A673 (cell line): ENCODE measurements at regions not wholly inside any gene's neighbourhood (a gene's known extent, or its start where the extent isn't known, plus 50 kb on each side); places are given as distances from the start of the nearest gene placed in this dataset.
A peak's percentile ranks its signal among the peaks of the same experiment; 100 is the strongest.

ENCODE experiments used
- BruUV-seq: library from RNA; stranded (reverse); fragments of 400-500 nt; replicated peaks from 2 replicates; lab custom pipeline; 2021; lab: Mats Ljungman, UMichigan
- CTCF ChIA-PET: fragments of 300-600 bp; sonication (Branson Sonifier 250); formaldehyde crosslinking; loops from one replicate; lab custom pipeline; 2022; ENCODE audit warnings: antibody characterized with exemption; lab: Charles Lee
- POLR2A ChIA-PET: fragments of 300-600 bp; sonication (Branson Sonifier 250); formaldehyde crosslinking; loops from one replicate; lab custom pipeline; 2022; ENCODE audit warnings: antibody characterized with exemption; ENCODE audit not compliant: low non-redundant PET; lab: Charles Lee
- DNase-seq: peaks from one replicate; pipeline ENCODE4 v3.0.0-alpha.2; 2015; ENCODE audit warnings: low spot score
- H3K27ac ChIP-seq: fragments of 200-600 bp; sonication (generic); 2 replicates; pipeline ENCODE4 v1.5.1; 2016; ENCODE audit warnings: mixed run types, low read depth, mild to moderate bottlenecking, mixed read lengths, antibody characterized with exemption, low read length; ENCODE audit not compliant: poor library complexity, severe bottlenecking
- H3K27me3 ChIP-seq: fragments of 200-600 bp; sonication (generic); replicated peaks from 2 replicates; pipeline ENCODE4 v1.6.1; 2017; ENCODE audit warnings: mixed run types, low read depth, mild to moderate bottlenecking, mixed read lengths, antibody characterized with exemption, low read length; ENCODE audit not compliant: insufficient read depth, poor library complexity
- H3K36me3 ChIP-seq: fragments of 200-600 bp; sonication (generic); 2 replicates; pipeline ENCODE4 v1.6.1; 2016; ENCODE audit warnings: mixed run types, mild to moderate bottlenecking, mixed read lengths, antibody characterized with exemption, low read length; ENCODE audit not compliant: insufficient read depth, poor library complexity, severe bottlenecking
- H3K4me1 ChIP-seq: fragments of 200-600 bp; sonication (generic); 2 replicates; pipeline ENCODE4 v1.6.1; 2017; ENCODE audit warnings: mixed run types, mild to moderate bottlenecking, mixed read lengths, antibody characterized with exemption, low read length; ENCODE audit not compliant: insufficient read depth, poor library complexity, severe bottlenecking
- H3K4me3 ChIP-seq: fragments of 200-600 bp; sonication (generic); 2 replicates; pipeline ENCODE4 v1.5.1; 2016; ENCODE audit warnings: low read depth, mixed run types, mild to moderate bottlenecking, mixed read lengths, low read length; ENCODE audit not compliant: poor library complexity, severe bottlenecking
- H3K9me3 ChIP-seq: fragments of 200-600 bp; sonication (generic); 2 replicates; pipeline ENCODE4 v1.6.1; 2016; ENCODE audit warnings: mixed run types, low read depth, mild to moderate bottlenecking, mixed read lengths, antibody characterized with exemption, low read length; ENCODE audit not compliant: poor library complexity, severe bottlenecking
- CTCF ChIP-seq: fragments of 300-800, 200-600 bp; sonication (generic); conservative IDR thresholded peaks from 2 replicates; pipeline ENCODE4 v1.5.1; 2017; ENCODE audit warnings: low read depth, mild to moderate bottlenecking, antibody characterized with exemption, low read length, moderate library complexity, mixed read lengths
- EZH2 ChIP-seq: fragments of 200-600 bp; sonication (generic); IDR thresholded peaks from 2 replicates; pipeline ENCODE4 v1.6.1; 2017; ENCODE audit warnings: borderline replicate concordance, low read depth, mild to moderate bottlenecking, mixed read lengths, antibody characterized with exemption, low read length; ENCODE audit not compliant: poor library complexity, severe bottlenecking
- intact Hi-C: fragments of 100-400 bp; cut with micrococcal nuclease; formaldehyde crosslinking; loops from one replicate; pipeline ENCODE4 v1.10.0; 2022; ENCODE audit not compliant: unreplicated experiment

DNA sequence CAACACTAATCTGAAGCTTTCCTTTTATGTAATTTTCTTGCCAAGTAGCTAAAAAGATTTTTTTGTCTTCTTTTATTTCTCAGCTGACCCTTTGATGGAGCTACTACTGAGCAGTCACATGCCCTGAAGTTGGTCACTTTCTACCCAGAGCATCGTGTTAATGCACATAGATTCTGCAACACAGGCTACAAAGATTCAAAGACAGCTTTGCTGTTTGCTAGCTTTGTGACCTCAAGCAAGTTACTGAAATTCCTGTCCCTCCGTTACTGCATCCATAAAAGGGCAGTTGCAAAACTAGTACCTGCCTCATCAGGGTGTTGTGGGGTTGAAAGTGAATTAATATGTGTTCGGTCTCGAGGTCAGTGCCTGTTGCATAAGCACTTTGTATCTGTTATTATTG lies 179.9 kb downstream of the GAS1 start:
- no peak overlapping the region for H3K27ac ChIP-seq
- no peak for DNase-seq

GRCh38 chr9:86766912-86767311 lies 180.4 kb downstream of the GAS1 start:
- intact Hi-C loops, result no loop called here
- Histone ChIP-seq H3K27ac (no peak overlapping the region), H3K4me1 (no peaks in the 10 kb centered on the region), H3K27me3 (no peaks in the 10 kb centered on the region), H3K36me3 (no peaks in the 10 kb centered on the region), H3K4me3 (no peak overlapping the region), H3K9me3 (no peaks in the 10 kb centered on the region)
- POLR2A ChIA-PET, result interaction anchor here (0.6 kb wide), 1 partner anchor 26 kb away, joined by 3 read pairs; no protein-coding TSS in a partner anchor
- CTCF ChIA-PET, result no interaction called here
- no peak for TF ChIP-seq CTCF
- TF ChIP-seq EZH2, result no peak
- DNase-seq, result peak; percentile 69
- no TSS peak for BruUV-seq

More for the DNA sequence above, 179.9 kb downstream of the GAS1 start:
- Histone ChIP-seq H3K36me3 (no peaks in the 10 kb centered on the region), H3K4me1 (no peaks in the 10 kb centered on the region), H3K27me3 (no peaks in the 10 kb centered on the region), H3K4me3 (no peak overlapping the region), H3K9me3 (no peaks in the 10 kb centered on the region)
- TF ChIP-seq CTCF (no peak), EZH2 (no peak)
- intact Hi-C loops, result no loop called here
- ChIA-PET POLR2A (interaction anchor here (0.6 kb wide), 1 partner anchor 26 kb away, joined by 3 read pairs; no protein-coding TSS in a partner anchor), CTCF (no interaction called here)
- BruUV-seq, result no TSS peak

GRCh38 chr9:86766511-86766910 lies 180.8 kb downstream of the GAS1 start:
- Histone ChIP-seq H3K4me3 (no peak overlapping the region), H3K36me3 (no peaks in the 10 kb centered on the region), H3K27me3 (no peaks in the 10 kb centered on the region), H3K9me3 (no peaks in the 10 kb centered on the region), H3K27ac (no peak overlapping the region), H3K4me1 (no peaks in the 10 kb centered on the region)
- POLR2A ChIA-PET, result interaction anchor here (0.6 kb wide), 1 partner anchor 27 kb away, joined by 3 read pairs; no protein-coding TSS in a partner anchor
- BruUV-seq, result no TSS peak
- CTCF ChIA-PET, result no interaction called here
- no peak for DNase-seq
- no peak for TF ChIP-seq CTCF
- no peak for TF ChIP-seq EZH2
- intact Hi-C loops, result no loop called here
